ENCODE measurements at regions not wholly inside any gene's neighbourhood (a gene's known extent, or its start where the extent isn't known, plus 50 kb on each side); places are given as distances from the start of the nearest gene placed in this dataset.

DNA sequence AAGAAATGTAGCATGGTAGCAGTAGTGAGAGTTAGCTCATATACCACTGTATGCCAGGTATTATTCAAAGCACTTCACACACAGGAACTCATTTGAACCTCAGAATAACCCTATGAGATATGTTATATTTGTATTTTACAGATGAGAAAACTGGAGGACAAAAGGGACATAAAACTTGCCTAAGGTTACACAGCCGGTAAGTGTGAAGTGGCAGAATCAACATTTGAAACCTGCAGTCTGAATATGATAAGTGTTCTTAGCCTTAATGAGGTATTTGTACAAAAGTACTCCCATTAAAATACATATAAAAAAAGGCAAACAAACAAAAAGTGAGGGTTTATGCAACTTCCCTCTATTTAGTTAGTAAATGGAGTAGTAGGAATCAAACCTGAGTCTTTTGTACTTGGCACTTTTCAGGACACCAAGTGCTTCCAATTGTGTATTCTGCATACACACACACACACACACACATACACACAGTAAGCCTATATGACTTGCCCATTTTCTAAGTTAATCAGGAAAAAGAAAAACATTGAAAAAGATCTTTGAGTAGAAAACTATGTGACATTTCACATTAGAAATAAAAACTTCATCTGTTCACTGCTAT, 223.9 kb upstream of the FOLH1 start (continued):
- TF ChIP-seq ZNF462 (CRISPR knock-in tag; IDR thresholded peaks at IDR 0.05), result no peak
- TF ChIP-seq EZH2phosphoT487 (IDR thresholded peaks at IDR 0.05; ENCODE audit: unreplicated experiment), result no peak
- no peak for TF ChIP-seq NANOG (IDR thresholded peaks at IDR 0.05; ENCODE audit: borderline replicate concordance)
- TF ChIP-seq, protein P1, sequence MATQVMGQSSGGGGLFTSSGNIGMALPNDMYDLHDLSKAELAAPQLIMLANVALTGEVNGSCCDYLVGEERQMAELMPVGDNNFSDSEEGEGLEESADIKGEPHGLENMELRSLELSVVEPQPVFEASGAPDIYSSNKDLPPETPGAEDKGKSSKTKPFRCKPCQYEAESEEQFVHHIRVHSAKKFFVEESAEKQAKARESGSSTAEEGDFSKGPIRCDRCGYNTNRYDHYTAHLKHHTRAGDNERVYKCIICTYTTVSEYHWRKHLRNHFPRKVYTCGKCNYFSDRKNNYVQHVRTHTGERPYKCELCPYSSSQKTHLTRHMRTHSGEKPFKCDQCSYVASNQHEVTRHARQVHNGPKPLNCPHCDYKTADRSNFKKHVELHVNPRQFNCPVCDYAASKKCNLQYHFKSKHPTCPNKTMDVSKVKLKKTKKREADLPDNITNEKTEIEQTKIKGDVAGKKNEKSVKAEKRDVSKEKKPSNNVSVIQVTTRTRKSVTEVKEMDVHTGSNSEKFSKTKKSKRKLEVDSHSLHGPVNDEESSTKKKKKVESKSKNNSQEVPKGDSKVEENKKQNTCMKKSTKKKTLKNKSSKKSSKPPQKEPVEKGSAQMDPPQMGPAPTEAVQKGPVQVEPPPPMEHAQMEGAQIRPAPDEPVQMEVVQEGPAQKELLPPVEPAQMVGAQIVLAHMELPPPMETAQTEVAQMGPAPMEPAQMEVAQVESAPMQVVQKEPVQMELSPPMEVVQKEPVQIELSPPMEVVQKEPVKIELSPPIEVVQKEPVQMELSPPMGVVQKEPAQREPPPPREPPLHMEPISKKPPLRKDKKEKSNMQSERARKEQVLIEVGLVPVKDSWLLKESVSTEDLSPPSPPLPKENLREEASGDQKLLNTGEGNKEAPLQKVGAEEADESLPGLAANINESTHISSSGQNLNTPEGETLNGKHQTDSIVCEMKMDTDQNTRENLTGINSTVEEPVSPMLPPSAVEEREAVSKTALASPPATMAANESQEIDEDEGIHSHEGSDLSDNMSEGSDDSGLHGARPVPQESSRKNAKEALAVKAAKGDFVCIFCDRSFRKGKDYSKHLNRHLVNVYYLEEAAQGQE (IDR thresholded peaks at IDR 0.05; ENCODE audit: unreplicated experiment), result no peak
- TF ChIP-seq EZH2 (IDR thresholded peaks at IDR 0.05; ENCODE audit: low read depth, unreplicated experiment), result no peak
- TF ChIP-seq, protein P2, sequence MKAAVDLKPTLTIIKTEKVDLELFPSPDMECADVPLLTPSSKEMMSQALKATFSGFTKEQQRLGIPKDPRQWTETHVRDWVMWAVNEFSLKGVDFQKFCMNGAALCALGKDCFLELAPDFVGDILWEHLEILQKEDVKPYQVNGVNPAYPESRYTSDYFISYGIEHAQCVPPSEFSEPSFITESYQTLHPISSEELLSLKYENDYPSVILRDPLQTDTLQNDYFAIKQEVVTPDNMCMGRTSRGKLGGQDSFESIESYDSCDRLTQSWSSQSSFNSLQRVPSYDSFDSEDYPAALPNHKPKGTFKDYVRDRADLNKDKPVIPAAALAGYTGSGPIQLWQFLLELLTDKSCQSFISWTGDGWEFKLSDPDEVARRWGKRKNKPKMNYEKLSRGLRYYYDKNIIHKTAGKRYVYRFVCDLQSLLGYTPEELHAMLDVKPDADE (IDR thresholded peaks at IDR 0.05), result no peak
